T-helper 2 cell treated with Interferon-gamma antibody and Interleukin-4, amounts not matched to agents 5 μg/mL and 100 μg/mL, for 36 hours (primary cell): ENCODE measurements at regions not wholly inside any gene's neighbourhood (a gene's known extent, or its start where the extent isn't known, plus 50 kb on each side); places are given as distances from the start of the nearest gene placed in this dataset.
"Not testable (repeated sequence)": the region's sequence is repeated elsewhere in the genome, so short reads cannot be mapped to it uniquely, and the experiment has no call there.

Source experiments
- DNase-seq: peaks from one replicate; pipeline ENCODE4 v3.0.0; 2021; ENCODE audit warnings: low spot score
- H3K27ac Mint-ChIP-seq: one replicate; pipeline ENCODE4 v1.8.0; 2021; ENCODE audit warnings: mild to moderate bottlenecking, mixed read lengths
- H3K27me3 Mint-ChIP-seq: one replicate; pipeline ENCODE4 v1.8.0; 2021; ENCODE audit warnings: low read depth, mixed read lengths
- H3K36me3 Mint-ChIP-seq: one replicate; pipeline ENCODE4 v1.8.0; 2021; ENCODE audit warnings: low read depth, mixed read lengths
- H3K4me1 Mint-ChIP-seq: one replicate; pipeline ENCODE4 v1.8.0; 2021; ENCODE audit warnings: low read depth, mixed read lengths
- H3K4me3 Mint-ChIP-seq: one replicate; pipeline ENCODE4 v1.8.0; 2022; ENCODE audit warnings: mild to moderate bottlenecking, moderate library complexity, mixed read lengths
- H3K9me3 Mint-ChIP-seq: one replicate; pipeline ENCODE4 v1.8.0; 2021; ENCODE audit warnings: mixed read lengths

DNA sequence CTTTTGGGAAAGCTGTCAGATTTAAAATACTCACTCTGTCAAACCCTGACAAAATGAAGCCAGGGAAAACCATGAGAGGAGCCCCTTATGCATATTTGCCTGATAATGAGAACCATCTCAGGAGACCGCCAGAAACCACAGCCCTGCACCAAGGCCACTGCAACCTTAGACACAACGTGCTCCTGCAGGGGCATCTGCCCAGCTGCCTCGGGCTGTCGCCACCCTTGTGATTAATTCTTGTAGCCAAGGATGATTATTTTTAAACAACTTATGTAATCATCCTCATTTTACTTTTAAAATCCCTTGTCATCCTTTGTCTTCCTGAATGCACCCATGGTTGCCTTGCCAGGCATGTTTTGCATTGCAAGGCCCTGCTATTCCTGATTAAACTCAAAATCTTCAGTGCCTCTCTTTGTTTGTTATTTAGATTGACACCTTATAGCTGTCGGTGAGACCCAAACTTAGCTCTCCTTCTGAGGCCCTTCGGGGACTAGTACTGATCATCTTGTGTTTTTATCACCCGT, 766.4 kb upstream of the TMEM132C start:
- Mint-ChIP-seq H3K4me1 (no peaks in the 10 kb centered on the region), H3K36me3 (no peaks in the 10 kb centered on the region), H3K27ac (no peak overlapping the region), H3K4me3 (no peak overlapping the region), H3K9me3 (peaks cover 3% of the 10 kb centered on the region), H3K27me3 (no peaks in the 10 kb centered on the region)
- DNase-seq, result no peak

DNA sequence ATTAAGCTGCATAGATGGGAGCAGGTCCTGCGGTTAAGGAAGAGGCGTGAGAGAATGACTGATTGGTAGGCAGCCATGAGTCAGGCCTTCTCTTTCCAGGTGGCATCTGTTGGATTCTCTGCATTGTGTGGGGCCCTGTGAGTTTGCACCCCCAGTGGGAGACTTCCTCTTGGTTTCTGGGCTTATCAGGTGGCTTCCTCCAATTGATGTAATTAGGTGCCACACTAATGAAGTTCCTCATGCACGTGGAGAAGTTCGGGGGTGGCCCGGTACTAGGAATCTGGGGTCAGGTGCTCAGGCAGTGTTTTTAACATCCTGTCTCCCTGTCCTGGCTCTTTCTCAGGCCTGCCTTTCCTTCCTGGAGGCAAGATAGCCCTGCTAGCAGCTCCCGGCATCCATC, 765.1 kb upstream of the TMEM132C start:
- Mint-ChIP-seq H3K27ac (no peak overlapping the region), H3K4me1 (no peaks in the 10 kb centered on the region), H3K36me3 (no peaks in the 10 kb centered on the region), H3K27me3 (no peaks in the 10 kb centered on the region), H3K4me3 (no peak overlapping the region), H3K9me3 (peaks cover 3% of the 10 kb centered on the region)
- no peak for DNase-seq

DNA sequence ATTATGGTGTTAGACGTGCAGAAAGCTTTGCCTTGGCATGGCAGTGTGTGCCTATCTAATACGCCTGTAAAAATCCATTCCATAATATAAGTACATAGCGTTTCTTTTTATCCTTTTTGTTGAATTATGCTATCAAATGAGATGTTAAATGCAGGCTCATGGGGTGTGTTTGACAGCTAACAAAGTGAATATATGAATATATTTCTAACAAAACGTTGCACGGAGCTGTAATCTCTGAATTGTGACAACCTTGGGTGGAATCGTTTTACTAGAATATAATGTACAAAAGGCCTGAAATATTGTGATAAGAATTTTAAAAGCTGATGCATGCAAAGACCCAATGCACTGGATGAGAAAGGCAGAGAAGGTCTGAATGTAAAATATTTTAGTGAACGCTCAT, 763.7 kb upstream of the TMEM132C start:
- no peak for DNase-seq
- Mint-ChIP-seq H3K9me3 (peaks cover 3% of the 10 kb centered on the region), H3K36me3 (no peaks in the 10 kb centered on the region)

DNA sequence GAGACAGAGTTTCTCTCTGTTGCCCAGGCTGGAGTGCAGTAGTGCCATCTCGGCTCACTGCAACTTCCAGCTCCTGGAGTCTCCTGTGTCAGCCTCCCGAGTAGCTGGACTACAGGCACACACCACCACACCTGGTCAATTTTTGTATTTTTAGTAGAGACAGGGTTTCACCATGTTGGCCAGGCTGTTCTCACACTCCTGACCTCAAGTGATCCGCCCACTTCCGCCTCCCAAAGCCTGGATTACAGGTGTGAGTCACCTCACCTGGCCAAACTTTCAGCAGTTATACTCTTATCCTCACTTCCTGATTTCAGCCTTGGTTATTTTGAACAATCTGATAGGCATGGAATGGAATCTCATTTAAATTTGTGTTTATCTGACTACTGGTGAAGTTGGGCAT, 763.0 kb upstream of the TMEM132C start:
- H3K9me3 Mint-ChIP-seq, H3K4me3 Mint-ChIP-seq, H3K4me1 Mint-ChIP-seq, H3K27me3 Mint-ChIP-seq, DNase-seq, H3K36me3 Mint-ChIP-seq, H3K27ac Mint-ChIP-seq: not testable (repeated sequence)

More for the DNA sequence above, 763.7 kb upstream of the TMEM132C start:
- no peaks in the 10 kb centered on the region for H3K4me1 Mint-ChIP-seq
- no peak overlapping the region for H3K27ac Mint-ChIP-seq
- H3K27me3 Mint-ChIP-seq, result no peaks in the 10 kb centered on the region
- H3K4me3 Mint-ChIP-seq, result no peak overlapping the region

DNA sequence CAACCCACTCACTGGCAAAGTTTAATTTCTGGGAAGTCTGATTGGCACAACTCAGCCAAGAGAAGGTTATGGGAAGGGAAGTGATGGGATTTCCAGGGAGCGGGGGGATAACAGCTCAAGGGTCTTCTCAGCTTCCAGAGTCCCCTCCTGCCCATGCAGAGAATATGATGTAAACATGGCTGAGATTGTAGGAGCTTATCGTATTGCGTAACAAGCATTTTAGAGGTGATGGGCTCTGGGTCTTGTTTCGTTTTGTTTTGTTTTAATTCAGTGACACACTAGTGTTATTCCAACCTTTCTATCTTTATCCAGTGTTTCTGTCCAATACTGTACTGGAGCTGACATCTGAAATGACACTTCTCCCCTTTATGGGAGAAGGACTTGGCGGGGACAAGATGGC, 762.1 kb upstream of the TMEM132C start:
- DNase-seq, result no peak
- Mint-ChIP-seq H3K9me3 (peaks cover 4% of the 10 kb centered on the region), H3K27me3 (no peaks in the 10 kb centered on the region), H3K4me1 (peaks cover 3% of the 10 kb centered on the region), H3K4me3 (no peak overlapping the region), H3K27ac (no peak overlapping the region), H3K36me3 (no peaks in the 10 kb centered on the region)

DNA sequence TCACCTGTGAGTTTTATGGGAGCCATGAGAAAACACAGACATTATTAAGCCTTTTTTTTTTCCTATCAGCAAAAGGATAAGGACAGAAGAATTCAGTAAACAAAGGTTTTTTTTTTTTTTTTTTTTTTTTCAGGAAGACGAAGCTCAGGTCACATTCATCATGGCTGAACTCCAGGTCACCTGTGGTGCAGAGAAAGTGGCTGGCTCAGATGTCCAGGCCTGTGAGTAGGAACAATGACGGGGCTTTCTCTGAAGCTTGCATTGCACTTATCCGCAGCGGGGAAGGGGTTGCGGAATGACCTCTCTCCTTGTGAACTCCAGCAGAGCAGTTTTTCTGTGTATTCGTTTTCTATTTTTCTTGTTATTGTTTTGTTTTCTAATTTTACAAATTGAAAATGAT, 759.6 kb upstream of the TMEM132C start:
- Mint-ChIP-seq H3K27me3 (no peaks in the 10 kb centered on the region), H3K4me3 (no peak overlapping the region), H3K4me1 (peaks cover 3% of the 10 kb centered on the region), H3K36me3 (peaks cover 3% of the 10 kb centered on the region), H3K9me3 (peaks cover 11% of the 10 kb centered on the region), H3K27ac (no peak overlapping the region)
- no peak for DNase-seq

DNA sequence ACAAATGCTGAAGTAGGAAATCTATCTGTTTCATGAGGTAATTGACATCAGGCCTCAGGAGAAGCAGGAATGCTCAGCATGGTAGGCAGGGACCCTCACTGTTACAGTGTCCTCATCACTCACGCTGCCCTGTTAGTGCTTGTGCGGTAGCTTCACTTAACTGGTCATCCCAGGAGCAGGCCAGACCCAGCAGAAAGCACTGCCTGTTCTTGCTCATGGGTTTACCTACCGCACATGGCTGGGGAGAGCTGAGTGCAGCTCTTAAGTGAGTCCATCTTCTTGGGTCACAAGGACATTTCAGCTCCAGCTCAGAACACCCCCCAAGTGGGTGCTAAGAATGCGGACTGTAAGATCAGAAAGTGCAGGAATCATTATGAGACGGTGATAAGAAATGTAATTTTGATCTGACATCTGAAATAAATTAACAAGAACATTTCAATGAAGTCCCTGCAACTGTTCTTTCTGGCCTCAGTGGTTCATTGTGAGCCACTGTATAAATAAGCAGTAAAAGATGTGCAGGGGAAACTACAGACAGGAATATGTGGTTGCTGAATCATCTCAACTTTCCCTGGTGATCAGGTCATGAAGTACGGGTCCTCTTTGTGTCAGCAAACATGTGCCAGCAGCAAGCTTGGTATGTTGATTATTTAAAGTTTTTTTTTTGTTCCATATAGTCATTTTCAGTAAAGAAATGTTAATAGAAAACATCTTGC, 757.7 kb upstream of the TMEM132C start:
- no peak overlapping the region for H3K4me3 Mint-ChIP-seq
- H3K27me3 Mint-ChIP-seq, result no peaks in the 10 kb centered on the region
- H3K36me3 Mint-ChIP-seq, result peaks cover 3% of the 10 kb centered on the region
- H3K9me3 Mint-ChIP-seq, result peaks cover 8% of the 10 kb centered on the region
- H3K4me1 Mint-ChIP-seq, result peaks cover 3% of the 10 kb centered on the region
- no peak overlapping the region for H3K27ac Mint-ChIP-seq
- DNase-seq, result peak; percentile 5

DNA sequence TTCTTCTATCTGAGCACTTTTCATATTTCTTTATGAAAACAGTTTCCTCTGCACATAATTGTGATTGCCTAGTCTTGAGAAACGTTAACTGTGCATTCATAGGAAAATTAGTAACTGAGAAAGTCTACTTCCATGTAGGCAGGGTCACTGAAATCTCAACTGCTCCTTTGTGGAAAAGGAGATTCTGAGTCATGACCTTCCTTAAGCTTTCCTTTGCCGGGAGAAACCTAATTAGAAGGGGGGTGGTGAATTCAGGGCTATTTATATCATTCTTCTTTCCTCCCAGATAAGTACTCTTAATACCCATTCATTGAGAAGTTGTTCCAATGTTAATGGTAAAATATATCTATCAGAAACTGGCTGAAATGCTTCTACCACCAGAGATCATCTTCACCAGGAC, 751.0 kb upstream of the TMEM132C start:
- Mint-ChIP-seq H3K36me3 (no peaks in the 10 kb centered on the region), H3K9me3 (no peaks in the 10 kb centered on the region)
- no peak for DNase-seq

DNA sequence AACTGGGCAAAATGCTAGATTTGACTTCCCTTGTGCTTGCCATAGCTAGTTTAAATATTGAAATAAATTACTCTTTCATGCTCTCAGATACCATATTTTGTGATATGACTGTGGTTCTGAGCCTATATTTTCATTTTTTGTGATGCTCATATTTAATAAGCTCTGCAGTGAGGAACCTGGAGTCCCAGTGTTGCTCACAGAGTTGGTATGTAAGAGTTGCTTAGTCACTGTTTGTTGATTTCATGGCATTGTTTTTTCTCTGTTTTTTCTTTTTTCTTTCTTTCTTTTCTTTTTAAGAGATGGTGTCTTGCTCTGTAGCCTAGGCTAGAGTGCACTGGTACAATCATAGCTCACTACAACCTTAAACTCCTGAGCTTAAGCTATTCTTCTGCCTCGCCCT, 750.5 kb upstream of the TMEM132C start:
- H3K4me1 Mint-ChIP-seq, result no peaks in the 10 kb centered on the region
- H3K27me3 Mint-ChIP-seq, result no peaks in the 10 kb centered on the region
- no peak overlapping the region for H3K4me3 Mint-ChIP-seq
- DNase-seq, result no peak
- H3K9me3 Mint-ChIP-seq, result no peaks in the 10 kb centered on the region
- H3K27ac Mint-ChIP-seq, result no peak overlapping the region
- H3K36me3 Mint-ChIP-seq, result no peaks in the 10 kb centered on the region

More for the DNA sequence above, 751.0 kb upstream of the TMEM132C start:
- H3K27me3 Mint-ChIP-seq, result no peaks in the 10 kb centered on the region
- H3K27ac Mint-ChIP-seq, result no peak overlapping the region
- H3K4me1 Mint-ChIP-seq, result no peaks in the 10 kb centered on the region
- no peak overlapping the region for H3K4me3 Mint-ChIP-seq

DNA sequence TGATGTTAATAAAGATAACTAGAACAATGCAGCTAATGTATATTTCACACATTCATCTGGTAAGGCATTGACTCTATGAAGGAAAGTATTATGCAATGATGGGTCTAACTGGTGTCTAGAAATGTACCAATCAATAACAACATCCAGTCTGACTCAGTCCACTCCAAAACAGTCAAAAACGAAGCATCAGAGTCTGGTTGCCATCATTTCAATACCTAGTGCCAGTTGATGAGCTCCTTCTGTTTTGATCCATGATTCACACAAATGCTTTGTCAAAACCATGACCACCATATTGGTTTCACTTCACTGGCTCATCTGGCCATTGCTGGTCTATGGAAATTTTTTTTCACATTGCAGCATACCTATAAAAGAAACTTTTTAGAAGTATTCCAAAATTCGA, 747.2 kb upstream of the TMEM132C start:
- Mint-ChIP-seq H3K9me3 (peaks cover 3% of the 10 kb centered on the region), H3K27ac (no peak overlapping the region), H3K4me1 (no peaks in the 10 kb centered on the region), H3K36me3 (no peaks in the 10 kb centered on the region), H3K4me3 (no peak overlapping the region), H3K27me3 (peaks cover 2% of the 10 kb centered on the region)
- DNase-seq, result no peak

DNA sequence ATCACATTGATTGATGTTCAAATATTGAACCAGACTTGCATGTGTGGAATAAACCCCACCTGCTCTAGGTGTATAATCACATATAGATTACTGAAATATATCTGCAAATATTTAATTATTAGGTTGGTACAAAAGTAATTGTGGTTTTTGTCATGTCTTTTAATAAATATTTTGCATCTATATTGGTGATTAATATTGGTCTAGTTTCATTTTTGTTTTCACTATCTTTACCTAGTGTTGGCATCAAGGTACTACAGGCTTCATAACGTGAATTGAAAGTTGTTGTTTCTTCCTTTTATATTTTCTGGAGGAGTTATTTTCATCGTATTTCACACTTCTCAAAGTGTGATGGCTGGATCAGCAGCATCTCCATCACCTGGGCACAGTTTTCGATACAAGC, 740.0 kb upstream of the TMEM132C start:
- no peak for DNase-seq
- Mint-ChIP-seq H3K4me1 (no peaks in the 10 kb centered on the region), H3K27ac (no peak overlapping the region), H3K4me3 (no peak overlapping the region), H3K9me3 (peaks cover 17% of the 10 kb centered on the region), H3K27me3 (peaks cover 9% of the 10 kb centered on the region), H3K36me3 (no peaks in the 10 kb centered on the region)

DNA sequence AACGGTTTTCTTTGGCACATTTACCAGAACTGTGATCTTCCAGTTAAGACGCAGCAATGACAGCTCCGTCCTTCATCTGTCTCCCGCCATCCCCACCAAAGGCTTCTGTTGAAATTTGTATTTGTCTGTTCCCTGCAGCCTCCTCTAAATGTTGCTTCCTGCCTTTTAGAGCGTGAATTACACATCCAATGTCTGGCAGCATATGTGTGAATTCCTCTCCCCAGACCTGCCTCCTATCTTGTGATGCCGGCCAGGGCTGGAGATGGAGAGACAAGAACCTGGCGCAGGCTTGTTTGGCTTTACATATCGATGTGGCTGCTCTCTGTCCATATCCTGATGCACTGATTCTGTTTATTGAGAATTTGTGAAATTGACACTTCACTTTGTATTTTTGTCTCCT, 738.4 kb upstream of the TMEM132C start:
- Mint-ChIP-seq H3K4me3 (no peak overlapping the region), H3K36me3 (no peaks in the 10 kb centered on the region), H3K27ac (no peak overlapping the region), H3K27me3 (peaks cover 9% of the 10 kb centered on the region), H3K9me3 (peaks cover 14% of the 10 kb centered on the region), H3K4me1 (no peaks in the 10 kb centered on the region)
- no peak for DNase-seq

DNA sequence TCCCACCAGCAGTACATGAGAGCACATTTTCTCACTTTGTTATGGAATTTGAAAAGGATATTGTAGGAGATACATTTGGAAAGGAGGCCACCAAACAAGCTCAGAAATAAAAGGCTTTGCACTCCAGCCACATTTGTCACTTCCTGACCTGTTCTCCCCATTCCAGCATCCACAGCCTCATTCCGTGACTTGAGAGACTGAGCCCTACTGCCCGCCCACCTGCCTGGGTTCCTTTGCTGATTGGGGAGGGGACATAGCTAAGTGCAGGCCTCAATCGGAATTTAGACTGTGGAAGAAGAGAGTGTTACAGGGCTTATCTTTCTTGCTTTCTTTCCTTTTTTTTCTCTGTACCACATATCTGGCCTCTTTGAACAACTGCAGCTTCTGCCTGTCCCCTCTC, 735.4 kb upstream of the TMEM132C start:
- no peak overlapping the region for H3K27ac Mint-ChIP-seq
- peaks cover 7% of the 10 kb centered on the region for H3K27me3 Mint-ChIP-seq
- H3K4me3 Mint-ChIP-seq, result no peak overlapping the region
- DNase-seq, result no peak
- peaks cover 5% of the 10 kb centered on the region for H3K4me1 Mint-ChIP-seq
- H3K9me3 Mint-ChIP-seq, result peaks cover 15% of the 10 kb centered on the region
- no peaks in the 10 kb centered on the region for H3K36me3 Mint-ChIP-seq

DNA sequence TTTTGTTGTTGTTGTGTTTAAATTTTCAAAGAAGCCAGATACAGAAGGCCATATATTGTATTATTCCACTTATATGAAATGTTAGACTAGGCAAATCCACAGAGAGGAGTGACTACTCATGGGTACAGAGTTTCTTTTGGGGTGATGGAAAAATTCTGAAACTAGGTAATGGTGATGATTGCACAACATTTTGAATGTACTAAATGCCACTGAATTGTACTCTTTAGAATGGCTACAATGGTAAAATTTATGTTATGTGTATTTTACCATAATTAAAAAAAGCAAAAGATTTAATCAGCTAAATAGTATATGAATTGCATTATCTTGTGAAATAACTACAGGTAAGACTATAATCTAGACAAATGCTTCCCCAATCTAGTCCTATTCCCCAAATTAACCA, 733.6 kb upstream of the TMEM132C start:
- Mint-ChIP-seq H3K36me3 (no peaks in the 10 kb centered on the region), H3K4me3 (no peak overlapping the region), H3K4me1 (peaks cover 5% of the 10 kb centered on the region), H3K27me3 (peaks cover 5% of the 10 kb centered on the region), H3K27ac (no peak overlapping the region), H3K9me3 (peaks cover 13% of the 10 kb centered on the region)
- no peak for DNase-seq

DNA sequence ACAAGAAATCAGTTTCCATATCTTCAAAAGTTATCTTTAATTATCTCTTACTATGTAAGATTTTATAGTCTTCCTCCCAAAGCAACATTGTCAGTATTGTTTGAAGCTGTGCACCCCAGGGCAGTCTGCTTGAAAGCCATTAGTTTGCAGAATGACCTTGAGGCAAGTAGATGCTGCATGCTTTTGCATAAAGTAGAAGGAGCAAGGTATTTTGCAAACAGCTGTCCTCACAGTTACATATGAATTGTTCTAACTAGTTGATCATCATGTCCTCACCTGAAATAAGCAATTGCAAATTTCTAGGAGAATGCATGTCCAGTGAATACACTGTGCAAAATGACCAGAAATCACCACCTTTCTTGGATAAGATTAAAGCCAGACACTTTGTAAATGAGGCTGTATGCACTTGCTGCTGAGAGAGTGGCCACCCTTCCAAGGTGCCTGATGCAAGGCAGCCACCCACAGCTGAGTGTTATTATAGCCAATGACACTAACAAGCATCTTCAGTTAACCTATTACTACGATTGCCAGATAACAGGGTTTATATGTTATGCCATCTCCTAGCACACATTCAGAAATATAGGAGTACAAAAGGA, 730.0 kb upstream of the TMEM132C start:
- H3K27me3 Mint-ChIP-seq, result no peaks in the 10 kb centered on the region
- H3K4me3 Mint-ChIP-seq, result no peak overlapping the region
- H3K36me3 Mint-ChIP-seq, result no peaks in the 10 kb centered on the region
- no peak overlapping the region for H3K27ac Mint-ChIP-seq
- H3K9me3 Mint-ChIP-seq, result peaks cover 3% of the 10 kb centered on the region
- DNase-seq, result no peak
- peaks cover 5% of the 10 kb centered on the region for H3K4me1 Mint-ChIP-seq
